Ovary (tissue), 7 donors: ENCODE measurements at regions not wholly inside any gene's neighbourhood (a gene's known extent, or its start where the extent isn't known, plus 50 kb on each side); places are given as distances from the start of the nearest gene placed in this dataset.

ENCODE experiments used
- DNase-seq, 5 donors: peaks; one replicate each; pipeline ENCODE4 v3.0.0-alpha.2; 2019 to 2020
- H3K27ac ChIP-seq, 2 donors: fragments of 200-600 bp; one replicate each; pipeline versions ENCODE4 v1.5.1 to v1.8.0; 2019 to 2022
- H3K27me3 ChIP-seq: fragments of 200-600 bp; one replicate; pipeline ENCODE4 v1.8.0; 2022
- H3K36me3 ChIP-seq: fragments of 200-600 bp; sonication (generic); one replicate; pipeline ENCODE4 v1.5.1; 2019
- H3K4me1 ChIP-seq: one replicate; pipeline ENCODE4 v1.8.1; 2013; ENCODE audit warnings: mild to moderate bottlenecking, moderate library complexity; ENCODE audit not compliant: insufficient read depth
- H3K4me3 ChIP-seq: fragments of 200-600 bp; sonication (generic); one replicate; pipeline ENCODE4 v1.5.1; 2017
- H3K9me3 ChIP-seq, 2 donors: fragments of 200-600 bp in 1 of 2; sonication (generic) in 1 of 2; one replicate each; pipeline versions ENCODE4 v1.5.1 to v1.8.1; 2013 to 2019; ENCODE audit warnings: mild to moderate bottlenecking in 1 of 2, moderate library complexity in 1 of 2
- CTCF ChIP-seq, 3 donors: fragments of 450-650 bp in 2 of 3; fragments of 200-600 bp in 1 of 3; IDR thresholded peaks; one replicate each; pipeline versions ENCODE4 v1.5.1 to v1.8.0; 2016 to 2022; ENCODE audit warnings: antibody characterized with exemption in 3 of 3, mild to moderate bottlenecking in 1 of 3
- EP300 ChIP-seq: sonication (generic); formaldehyde crosslinking; IDR thresholded peaks from one replicate; pipeline ENCODE4 v1.6.1; 2017; ENCODE audit warnings: antibody characterized with exemption
- POLR2A ChIP-seq: fragments of 450-650 bp; IDR thresholded peaks from one replicate; pipeline ENCODE4 v1.6.1; 2017; ENCODE audit warnings: antibody characterized with exemption, mild to moderate bottlenecking, moderate library complexity
- WGBS, 3 donors: extraction: QIAGEN DNeasy Blood & Tissue Kit in 1 of 3; methylation state at CpG; one replicate each; pipeline versions ENCODE4 v1.1.5 to v1.1.7; 2013 to 2017; 5-methylcytosine and 5-hydroxymethylcytosine counted together
- intact Hi-C, 4 donors: fragments of 100-400 bp; cut with DNase I; formaldehyde crosslinking; loops; one replicate each; pipeline versions ENCODE4 v1.11.0 to v1.15.1; 2022 to 2023
- donor health status: DM: no; HTN: no; CAD: no; lungs with moderate emphysema.
- donor health status: DM: no; HTN: no; CAD: no.
- donor health status: Bipolar disorder and iron deficiency.
- donor health status: DM: no; HTN: no; CAD: no.
- donor health status: DM: yes; HTN: yes; CAD: no.

GRCh38 chr13:22399801-22400420 lies 729.0 kb downstream of the FGF9 start:
- H3K27me3 ChIP-seq = no peaks in the 10 kb centered on the region
- no peaks in the 10 kb centered on the region for H3K9me3 ChIP-seq
- no peak overlapping the region for H3K4me3 ChIP-seq
- H3K4me1 ChIP-seq = no peaks in the 10 kb centered on the region
- no peaks in the 10 kb centered on the region for H3K36me3 ChIP-seq
- no peak overlapping the region for H3K27ac ChIP-seq
- WGBS, 3 donors = 87 to 96% (median 94%) methylated on average over 2 of the region's 2 CpGs
- intact Hi-C loops = no loop called here
- TF ChIP-seq EP300 (no peak), CTCF (IDR thresholded peaks at IDR 0.05) (no peak), POLR2A (no peak)
- DNase-seq = no peak

- intact Hi-C loops = no loop called here
- Histone ChIP-seq H3K4me3 (no peak overlapping the region), H3K27me3 (no peaks in the 10 kb centered on the region), H3K9me3 (no peaks in the 10 kb centered on the region), H3K27ac (no peak overlapping the region), H3K36me3 (no peaks in the 10 kb centered on the region), H3K4me1 (no peaks in the 10 kb centered on the region)
- TF ChIP-seq CTCF (IDR thresholded peaks at IDR 0.05) = no peak
- TF ChIP-seq POLR2A = no peak
- no peak for TF ChIP-seq EP300
- no peak for DNase-seq
- WGBS, 3 donors = 86 to 94% (median 93%) methylated on average over 4 of the region's 4 CpGs
These were observed 731.8 kb downstream of the FGF9 start for GRCh38 chr13:22402682-22403081.

GRCh38 chr13:22403144-22403543 lies 732.3 kb downstream of the FGF9 start:
- no peak overlapping the region for H3K4me3 ChIP-seq
- TF ChIP-seq EP300 (no peak), POLR2A (no peak), CTCF (IDR thresholded peaks at IDR 0.05) (no peak)
- intact Hi-C loops = no loop called here
- H3K27ac ChIP-seq = no peak overlapping the region
- DNase-seq = no peak
- no peaks in the 10 kb centered on the region for H3K36me3 ChIP-seq
- H3K9me3 ChIP-seq = no peaks in the 10 kb centered on the region
- no peaks in the 10 kb centered on the region for H3K27me3 ChIP-seq
- H3K4me1 ChIP-seq = no peaks in the 10 kb centered on the region
- WGBS, 3 donors = 90 to 94% (median 94%) methylated on average over 6 of the region's 6 CpGs

GRCh38 chr13:22405891-22406290 lies 735.0 kb downstream of the FGF9 start:
- Histone ChIP-seq H3K27ac (no peak overlapping the region), H3K4me3 (no peak overlapping the region), H3K36me3 (no peaks in the 10 kb centered on the region), H3K27me3 (no peaks in the 10 kb centered on the region), H3K4me1 (no peaks in the 10 kb centered on the region), H3K9me3 (no peaks in the 10 kb centered on the region)
- WGBS, 3 donors = 83 to 98% (median 96%) methylated on average over 1 of the region's 1 CpG
- intact Hi-C loops = no loop called here
- TF ChIP-seq EP300 = no peak
- TF ChIP-seq POLR2A = no peak
- no peak for TF ChIP-seq CTCF (IDR thresholded peaks at IDR 0.05)
- DNase-seq = no peak
